SK-MEL-5 (cell line): ENCODE measurements at regions not wholly inside any gene's neighbourhood (a gene's known extent, or its start where the extent isn't known, plus 50 kb on each side); places are given as distances from the start of the nearest gene placed in this dataset.

Experiments
- DNase-seq: peaks from one replicate; pipeline ENCODE4 v3.0.0-alpha.2; 2016; ENCODE audit warnings: low read depth, low spot score
- in situ Hi-C: cut with HindIII; loops from 2 replicates; pipeline ENCODE4 v1.10.0; 2016; ENCODE audit warnings: low sequenced_read_pairs, high pct_unique_total_duplicates, low pct_unique_long_range_greater_than_20kb

GRCh38 chr4:163582703-163583102 lies 88.2 kb downstream of the TMA16 start:
- DNase-seq = no peak
- in situ Hi-C loops = no loop called here

- in situ Hi-C loops = no loop called here
- DNase-seq = peak; percentile 17
Measured at GRCh38 chr4:163587867-163588266, 93.4 kb downstream of the TMA16 start.

GRCh38 chr4:163588532-163588931 lies 94.0 kb downstream of the TMA16 start:
- in situ Hi-C loops = no loop called here
- no peak for DNase-seq

GRCh38 chr4:163590103-163590502 lies 95.6 kb downstream of the TMA16 start:
- in situ Hi-C loops = no loop called here
- no peak for DNase-seq

GRCh38 chr4:163590619-163591264 lies 96.3 kb downstream of the TMA16 start:
- in situ Hi-C loops = no loop called here
- DNase-seq = no peak

GRCh38 chr4:163591614-163592020 lies 97.1 kb downstream of the TMA16 start:
- in situ Hi-C loops = no loop called here
- DNase-seq = no peak

- in situ Hi-C loops = no loop called here
- no peak for DNase-seq
Measured at GRCh38 chr4:163592212-163592611, 97.7 kb downstream of the TMA16 start.

GRCh38 chr4:163595580-163595979 lies 101.1 kb downstream of the TMA16 start:
- DNase-seq = no peak
- in situ Hi-C loops = no loop called here

- no peak for DNase-seq
- in situ Hi-C loops = no loop called here
Measured at GRCh38 chr4:163598028-163598427, 103.5 kb downstream of the TMA16 start.

GRCh38 chr4:163598489-163598888 lies 104.0 kb downstream of the TMA16 start:
- DNase-seq = no peak
- in situ Hi-C loops = no loop called here

- in situ Hi-C loops = no loop called here
- DNase-seq = no peak
Measured at GRCh38 chr4:163600727-163601126, 106.2 kb downstream of the TMA16 start.

- no peak for DNase-seq
Measured at GRCh38 chr4:163603257-163603656, 108.8 kb downstream of the TMA16 start.

GRCh38 chr4:163606896-163607691 lies 112.6 kb downstream of the TMA16 start:
- in situ Hi-C loops = no loop called here
- no peak for DNase-seq

More at GRCh38 chr4:163603257-163603656, 108.8 kb downstream of the TMA16 start:
- in situ Hi-C loops = no loop called here

GRCh38 chr4:163609019-163609418 lies 114.5 kb downstream of the TMA16 start:
- in situ Hi-C loops = no loop called here
- no peak for DNase-seq

- DNase-seq = no peak
- in situ Hi-C loops = no loop called here
Measured at GRCh38 chr4:163610648-163611047, 116.2 kb downstream of the TMA16 start.

GRCh38 chr4:163611182-163611581 lies 116.7 kb downstream of the TMA16 start:
- in situ Hi-C loops = no loop called here

GRCh38 chr4:163611784-163612445 lies 117.4 kb downstream of the TMA16 start:
- in situ Hi-C loops = no loop called here

More at GRCh38 chr4:163611182-163611581, 116.7 kb downstream of the TMA16 start:
- DNase-seq = peak; percentile 1

GRCh38 chr4:163612762-163613161 lies 118.3 kb downstream of the TMA16 start:
- in situ Hi-C loops = no loop called here
- DNase-seq = no peak

More at GRCh38 chr4:163611784-163612445, 117.4 kb downstream of the TMA16 start:
- DNase-seq = no peak
